ENCODE measurements at regions not wholly inside any gene's neighbourhood (a gene's known extent, or its start where the extent isn't known, plus 50 kb on each side); places are given as distances from the start of the nearest gene placed in this dataset.

DNA sequence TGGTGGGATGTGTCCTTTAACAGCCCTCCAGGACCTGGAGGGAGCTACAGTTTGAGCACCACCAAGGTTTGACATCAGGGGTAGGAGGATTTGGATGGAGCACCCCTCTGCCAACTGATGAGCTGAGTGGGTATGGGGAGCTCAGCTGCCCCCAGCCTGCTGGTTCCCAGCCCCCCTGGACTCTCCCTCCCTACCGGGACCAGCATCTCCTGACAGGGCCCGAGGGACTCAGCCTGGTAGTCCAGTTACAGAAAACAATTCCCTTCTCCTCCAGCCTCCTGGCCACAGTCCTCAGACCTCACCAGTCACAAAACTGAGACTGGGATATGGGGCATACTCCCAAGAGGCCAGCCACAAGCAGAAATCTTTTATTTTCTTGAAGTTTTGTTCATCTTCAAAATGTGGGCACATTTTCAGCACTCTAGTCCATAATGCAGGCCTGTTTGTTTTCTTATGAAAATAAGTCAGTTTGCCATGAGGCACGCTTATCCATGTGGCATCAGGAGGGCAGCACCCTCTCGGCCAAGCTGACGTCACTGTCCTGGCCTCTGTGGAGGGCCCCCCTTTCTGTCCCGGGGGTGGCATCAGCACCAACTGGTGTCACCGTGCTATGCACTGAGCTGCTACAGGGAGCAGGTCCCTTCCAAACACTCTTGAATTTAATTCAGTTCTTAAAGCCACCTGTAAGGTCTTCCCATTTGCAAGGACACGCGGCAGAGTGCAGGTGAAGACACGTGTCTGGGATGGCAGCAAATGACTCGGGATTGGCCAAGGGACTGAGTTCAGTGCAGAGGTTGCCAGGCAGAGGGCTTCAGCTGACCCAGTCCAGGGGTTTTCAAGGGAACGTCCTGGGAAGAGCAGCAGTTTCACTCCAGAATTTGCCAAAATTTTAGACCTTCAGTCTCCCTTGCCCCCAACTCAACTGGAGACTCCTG is 187.6 kb downstream of the GADD45G start:
- TF ChIP-seq, protein P1, sequence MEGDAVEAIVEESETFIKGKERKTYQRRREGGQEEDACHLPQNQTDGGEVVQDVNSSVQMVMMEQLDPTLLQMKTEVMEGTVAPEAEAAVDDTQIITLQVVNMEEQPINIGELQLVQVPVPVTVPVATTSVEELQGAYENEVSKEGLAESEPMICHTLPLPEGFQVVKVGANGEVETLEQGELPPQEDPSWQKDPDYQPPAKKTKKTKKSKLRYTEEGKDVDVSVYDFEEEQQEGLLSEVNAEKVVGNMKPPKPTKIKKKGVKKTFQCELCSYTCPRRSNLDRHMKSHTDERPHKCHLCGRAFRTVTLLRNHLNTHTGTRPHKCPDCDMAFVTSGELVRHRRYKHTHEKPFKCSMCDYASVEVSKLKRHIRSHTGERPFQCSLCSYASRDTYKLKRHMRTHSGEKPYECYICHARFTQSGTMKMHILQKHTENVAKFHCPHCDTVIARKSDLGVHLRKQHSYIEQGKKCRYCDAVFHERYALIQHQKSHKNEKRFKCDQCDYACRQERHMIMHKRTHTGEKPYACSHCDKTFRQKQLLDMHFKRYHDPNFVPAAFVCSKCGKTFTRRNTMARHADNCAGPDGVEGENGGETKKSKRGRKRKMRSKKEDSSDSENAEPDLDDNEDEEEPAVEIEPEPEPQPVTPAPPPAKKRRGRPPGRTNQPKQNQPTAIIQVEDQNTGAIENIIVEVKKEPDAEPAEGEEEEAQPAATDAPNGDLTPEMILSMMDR (IDR thresholded peaks at IDR 0.05) = no peak
- no peak for TF ChIP-seq POLR2AphosphoS5 (IDR thresholded peaks at IDR 0.05)
- no peak for TF ChIP-seq POLR2A (IDR thresholded peaks at IDR 0.05)
- no peak for TF ChIP-seq EP300 (IDR thresholded peaks at IDR 0.05)

All from gastroesophageal sphincter (tissue), 3 donors.